Tibial nerve (tissue), 3 donors: ENCODE measurements at regions not wholly inside any gene's neighbourhood (a gene's known extent, or its start where the extent isn't known, plus 50 kb on each side); places are given as distances from the start of the nearest gene placed in this dataset.

Experiments used
- POLR2A ChIP-seq, 2 donors: fragments of 450-650 bp; IDR thresholded peaks; one replicate each; pipeline ENCODE4 v1.6.1; 2017; ENCODE audit warnings: antibody characterized with exemption in 2 of 2, mild to moderate bottlenecking in 2 of 2, moderate library complexity in 2 of 2
- TF ChIP-seq, protein P1 (sequence below), 5 experiments: fragments of 200-600 bp in 3 of 5; fragments of 450-650 bp in 2 of 5; sonication (generic) in 3 of 5; IDR thresholded peaks; one replicate each; pipeline ENCODE4 v1.5.1; 2016 to 2019; ENCODE audit warnings: antibody characterized with exemption in 5 of 5, mild to moderate bottlenecking in 3 of 5, moderate library complexity in 2 of 5

DNA sequence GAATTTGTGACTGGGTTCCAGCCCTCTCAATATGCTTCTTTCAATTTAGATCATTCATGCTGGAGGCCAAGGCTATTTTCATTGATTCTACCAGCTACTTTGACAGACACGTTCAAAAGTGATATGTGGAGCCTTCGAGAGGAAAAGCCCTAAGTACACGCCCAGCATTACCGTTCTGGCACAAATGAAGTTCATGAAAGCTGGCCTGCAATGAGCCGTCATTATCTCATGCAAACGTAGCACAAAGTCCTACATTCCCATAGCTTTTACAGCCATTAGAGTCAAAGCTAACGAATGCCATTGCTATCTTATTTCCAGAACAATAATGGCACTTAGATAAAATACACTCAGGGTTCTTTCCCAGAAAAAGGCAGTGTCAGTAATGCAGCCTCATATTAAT lies 1237.6 kb downstream of the EFNB2 start:
- TF ChIP-seq, protein P1, sequence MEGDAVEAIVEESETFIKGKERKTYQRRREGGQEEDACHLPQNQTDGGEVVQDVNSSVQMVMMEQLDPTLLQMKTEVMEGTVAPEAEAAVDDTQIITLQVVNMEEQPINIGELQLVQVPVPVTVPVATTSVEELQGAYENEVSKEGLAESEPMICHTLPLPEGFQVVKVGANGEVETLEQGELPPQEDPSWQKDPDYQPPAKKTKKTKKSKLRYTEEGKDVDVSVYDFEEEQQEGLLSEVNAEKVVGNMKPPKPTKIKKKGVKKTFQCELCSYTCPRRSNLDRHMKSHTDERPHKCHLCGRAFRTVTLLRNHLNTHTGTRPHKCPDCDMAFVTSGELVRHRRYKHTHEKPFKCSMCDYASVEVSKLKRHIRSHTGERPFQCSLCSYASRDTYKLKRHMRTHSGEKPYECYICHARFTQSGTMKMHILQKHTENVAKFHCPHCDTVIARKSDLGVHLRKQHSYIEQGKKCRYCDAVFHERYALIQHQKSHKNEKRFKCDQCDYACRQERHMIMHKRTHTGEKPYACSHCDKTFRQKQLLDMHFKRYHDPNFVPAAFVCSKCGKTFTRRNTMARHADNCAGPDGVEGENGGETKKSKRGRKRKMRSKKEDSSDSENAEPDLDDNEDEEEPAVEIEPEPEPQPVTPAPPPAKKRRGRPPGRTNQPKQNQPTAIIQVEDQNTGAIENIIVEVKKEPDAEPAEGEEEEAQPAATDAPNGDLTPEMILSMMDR (IDR thresholded peaks at IDR 0.05) = no peak
- no peak for TF ChIP-seq POLR2A (IDR thresholded peaks at IDR 0.05)
